ENCODE measurements at regions not wholly inside any gene's neighbourhood (a gene's known extent, or its start where the extent isn't known, plus 50 kb on each side); places are given as distances from the start of the nearest gene placed in this dataset.

DNA sequence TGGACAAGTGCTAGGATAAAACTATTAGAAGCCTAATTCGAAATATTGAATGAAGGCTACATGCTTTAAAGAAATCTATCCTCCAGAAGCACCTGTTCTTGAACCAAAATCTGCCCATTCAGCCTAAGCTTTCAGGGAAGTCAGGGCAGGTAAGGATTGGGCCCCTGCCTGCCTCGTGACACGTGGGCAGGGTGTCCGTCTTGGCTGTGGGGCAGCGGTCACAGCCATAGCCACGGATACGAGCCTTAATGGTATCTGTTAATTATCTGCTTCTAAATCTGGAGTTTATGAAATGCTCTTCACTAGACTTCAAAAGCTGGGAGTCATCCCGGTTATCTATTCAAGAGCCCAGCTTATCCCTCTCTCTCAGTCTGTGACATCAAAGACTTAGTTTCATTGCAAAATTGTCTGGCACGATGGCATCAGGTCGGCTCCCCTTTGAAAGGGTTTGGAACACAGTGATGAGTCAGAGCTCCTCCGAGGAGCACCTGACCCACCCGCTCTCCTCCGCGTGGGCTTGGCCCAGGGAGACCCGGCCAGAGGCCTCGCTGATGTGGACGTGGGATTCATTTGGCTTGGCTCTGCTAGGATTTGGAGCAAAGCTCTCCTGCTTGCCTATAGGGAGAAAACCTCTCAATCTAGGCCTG lies 135.9 kb downstream of the MACROH2A1 start:
- TF ChIP-seq POLR2A (IDR thresholded peaks at IDR 0.05) (no peak), POLR2AphosphoS5 (IDR thresholded peaks at IDR 0.05) (no peak), EP300 (IDR thresholded peaks at IDR 0.05) (no peak)
- TF ChIP-seq, protein P1, sequence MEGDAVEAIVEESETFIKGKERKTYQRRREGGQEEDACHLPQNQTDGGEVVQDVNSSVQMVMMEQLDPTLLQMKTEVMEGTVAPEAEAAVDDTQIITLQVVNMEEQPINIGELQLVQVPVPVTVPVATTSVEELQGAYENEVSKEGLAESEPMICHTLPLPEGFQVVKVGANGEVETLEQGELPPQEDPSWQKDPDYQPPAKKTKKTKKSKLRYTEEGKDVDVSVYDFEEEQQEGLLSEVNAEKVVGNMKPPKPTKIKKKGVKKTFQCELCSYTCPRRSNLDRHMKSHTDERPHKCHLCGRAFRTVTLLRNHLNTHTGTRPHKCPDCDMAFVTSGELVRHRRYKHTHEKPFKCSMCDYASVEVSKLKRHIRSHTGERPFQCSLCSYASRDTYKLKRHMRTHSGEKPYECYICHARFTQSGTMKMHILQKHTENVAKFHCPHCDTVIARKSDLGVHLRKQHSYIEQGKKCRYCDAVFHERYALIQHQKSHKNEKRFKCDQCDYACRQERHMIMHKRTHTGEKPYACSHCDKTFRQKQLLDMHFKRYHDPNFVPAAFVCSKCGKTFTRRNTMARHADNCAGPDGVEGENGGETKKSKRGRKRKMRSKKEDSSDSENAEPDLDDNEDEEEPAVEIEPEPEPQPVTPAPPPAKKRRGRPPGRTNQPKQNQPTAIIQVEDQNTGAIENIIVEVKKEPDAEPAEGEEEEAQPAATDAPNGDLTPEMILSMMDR (IDR thresholded peaks at IDR 0.05): no peak
